ENCODE measurements at regions not wholly inside any gene's neighbourhood (a gene's known extent, or its start where the extent isn't known, plus 50 kb on each side); places are given as distances from the start of the nearest gene placed in this dataset.

DNA sequence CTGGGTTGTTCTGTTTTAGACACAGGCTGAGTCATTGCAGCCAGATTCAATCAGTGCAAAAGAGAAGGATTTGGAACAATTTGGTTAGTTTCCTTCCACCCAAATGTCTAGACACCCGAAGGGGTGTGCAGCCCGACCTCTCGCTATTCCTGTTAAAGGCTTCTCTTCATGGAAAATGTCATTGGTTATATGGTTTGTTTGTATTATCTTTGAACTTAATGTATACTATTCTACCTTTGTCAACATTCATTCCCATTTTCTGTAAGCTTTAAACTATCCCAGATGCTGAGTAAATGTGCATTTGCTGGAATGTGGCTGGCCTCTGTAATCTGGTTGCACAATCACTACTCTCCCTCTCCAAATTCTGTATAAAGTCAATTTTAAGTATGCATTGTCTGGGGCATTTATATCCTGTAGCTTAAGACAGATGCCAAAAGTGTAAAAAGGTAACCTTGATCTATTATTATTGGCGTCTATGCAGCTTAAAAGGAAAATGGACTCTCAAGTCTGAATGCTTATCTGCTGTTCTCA is 80.4 kb upstream of the RND3 start:
- no peak for DNase-seq

DNA sequence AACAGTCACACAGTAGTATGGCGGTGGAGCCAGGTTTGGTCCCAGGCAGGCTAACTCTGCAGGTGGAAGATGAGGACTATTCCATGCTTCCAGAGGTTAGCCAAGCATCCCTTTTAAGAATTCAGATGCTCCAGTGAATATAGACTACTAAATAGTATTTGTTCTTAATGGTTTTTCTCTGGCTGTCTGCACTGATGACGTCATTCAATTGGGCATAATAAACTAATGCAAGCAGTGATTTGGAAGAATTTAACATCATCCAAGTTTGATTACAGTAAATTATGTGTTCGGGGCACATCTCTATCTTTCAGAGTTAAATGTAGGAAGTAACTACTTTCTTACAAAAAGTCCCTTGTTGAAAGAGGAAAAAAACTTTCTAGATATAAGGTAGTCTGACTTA is 78.8 kb upstream of the RND3 start:
- DNase-seq, result no peak

DNA sequence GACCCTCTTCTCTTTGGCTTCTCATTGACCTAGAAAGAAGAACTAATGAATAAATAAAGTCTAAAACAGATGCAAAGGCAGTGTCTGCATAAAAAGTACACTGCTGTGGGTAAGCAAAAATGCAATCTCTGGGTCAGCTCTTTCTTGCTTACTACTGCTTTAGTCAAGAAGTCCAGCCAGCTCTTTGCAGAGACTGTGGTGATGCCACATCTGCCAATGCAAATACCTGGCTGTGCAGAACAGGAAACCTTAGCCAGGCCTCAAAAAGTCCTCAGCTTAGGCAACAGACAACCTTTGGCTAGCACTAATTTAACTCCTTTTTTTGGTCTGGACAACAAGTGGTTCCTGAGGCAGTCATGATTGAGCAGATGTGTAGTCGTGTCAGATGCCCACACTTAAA is 73.6 kb upstream of the RND3 start:
- no peak for DNase-seq

DNA sequence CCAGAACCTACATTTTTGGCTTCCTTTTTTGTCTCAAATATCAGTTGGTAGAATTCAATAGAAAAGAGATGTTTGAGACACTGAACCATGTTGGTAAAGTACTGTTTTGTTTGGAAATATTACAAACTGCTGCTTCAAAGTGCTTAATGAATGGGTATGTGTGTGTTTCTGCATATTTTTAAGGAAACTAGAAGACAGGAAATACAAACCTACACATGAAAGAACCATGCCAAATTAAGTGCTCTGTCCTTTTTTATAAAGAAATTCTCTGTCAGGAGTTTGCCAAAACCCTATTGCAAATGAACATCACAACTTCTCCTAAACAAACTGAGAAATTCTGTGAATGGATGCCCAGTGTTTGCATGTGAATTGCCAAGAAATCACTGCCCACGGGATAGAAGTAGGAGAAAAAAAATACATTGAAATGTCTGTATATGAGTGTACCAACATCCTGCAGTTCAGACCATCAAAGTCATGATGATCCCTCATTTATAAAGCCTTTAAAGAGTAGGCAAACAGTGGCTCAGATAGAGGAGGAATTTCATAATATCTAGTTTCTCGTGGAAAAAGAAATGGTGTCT is 69.6 kb upstream of the RND3 start:
- DNase-seq, result no peak

DNA sequence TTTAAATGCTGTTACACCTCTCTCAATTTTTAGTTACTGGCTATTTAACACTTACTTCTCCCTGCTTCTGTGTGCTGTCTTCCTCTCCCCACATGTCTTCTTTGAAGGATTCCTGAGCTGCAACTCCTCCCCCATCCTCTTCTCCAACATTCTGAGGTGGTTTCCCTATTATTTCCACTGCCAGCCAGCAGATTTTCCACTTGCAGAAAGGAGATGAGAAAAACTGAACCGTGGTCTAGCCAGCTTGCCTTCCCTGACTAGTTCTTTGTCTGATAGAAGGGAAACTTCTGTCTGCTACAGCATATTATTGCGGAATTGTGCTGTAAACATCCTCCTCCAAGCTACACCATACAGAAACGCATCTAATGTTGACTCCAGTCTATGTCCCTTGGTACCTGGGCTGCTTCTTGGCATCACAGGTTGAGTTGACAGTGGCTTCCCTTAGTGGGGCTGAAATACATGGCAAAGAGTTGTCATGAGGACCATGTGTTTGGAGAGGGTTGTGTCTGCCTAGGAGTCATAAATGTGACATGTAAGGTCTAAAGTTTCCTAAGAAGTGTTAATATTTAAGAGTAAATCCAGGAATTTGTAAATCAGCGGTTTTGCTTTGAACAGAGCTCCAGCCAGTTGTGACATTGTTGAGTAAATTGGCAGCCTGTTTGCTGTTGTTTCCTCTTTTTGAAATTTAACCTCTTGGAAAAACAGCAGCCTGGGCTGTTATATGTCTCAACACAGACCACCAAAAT is 68.3 kb upstream of the RND3 start:
- DNase-seq, result no peak

DNA sequence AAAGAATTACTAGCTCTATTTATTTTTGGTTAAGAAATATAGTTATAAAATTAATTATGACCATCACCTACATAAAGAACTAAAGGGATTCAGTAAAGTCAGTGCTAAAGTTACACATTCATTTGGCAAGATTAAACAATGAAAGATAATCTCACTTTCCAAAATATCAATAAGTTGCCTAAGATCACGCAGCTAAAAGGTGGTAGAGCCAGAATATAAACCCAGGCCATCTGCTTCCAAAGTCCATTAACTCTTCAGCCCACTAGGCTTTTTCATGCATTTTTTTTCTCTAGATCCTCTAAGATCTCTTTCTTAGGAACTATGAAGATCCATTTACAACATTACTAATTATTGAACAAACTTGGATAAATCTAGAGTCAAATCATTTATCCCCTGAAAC is 66.6 kb upstream of the RND3 start:
- no peak for DNase-seq

DNA sequence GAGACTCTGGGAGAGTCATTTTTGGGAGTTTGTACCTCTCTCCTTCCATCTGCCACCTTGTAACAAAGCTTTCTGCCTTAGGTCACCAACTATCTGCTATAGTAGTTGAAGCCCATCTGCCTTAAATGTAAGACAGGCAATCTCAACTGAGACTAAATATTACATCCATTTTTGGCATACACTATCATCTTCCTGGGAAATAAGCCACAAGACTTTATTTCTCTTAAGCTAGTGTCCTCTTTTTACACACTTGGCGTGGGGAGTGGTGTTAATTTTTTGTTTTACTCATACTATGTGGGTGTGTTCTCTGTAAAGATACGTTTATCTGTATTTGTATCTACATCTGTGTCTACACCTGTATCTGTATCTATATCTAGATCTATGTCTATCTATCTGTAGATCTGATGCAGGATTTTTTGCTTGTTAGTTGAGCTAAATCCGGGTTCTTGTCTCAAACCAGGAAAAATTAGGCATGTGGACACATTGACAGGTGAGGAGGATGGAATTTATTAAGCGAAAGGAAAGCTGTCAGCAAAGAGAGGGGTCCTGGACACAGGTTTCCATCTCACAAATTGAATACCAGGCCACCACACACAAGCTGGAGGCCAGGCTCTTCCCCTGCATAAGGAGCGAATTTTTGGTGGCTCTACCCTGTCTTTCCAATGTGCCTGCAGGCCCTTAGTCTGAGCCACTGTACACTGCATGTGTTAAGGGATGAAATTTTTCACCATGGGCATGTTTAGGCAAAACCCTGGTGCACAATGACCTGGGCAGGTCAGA is 64.8 kb upstream of the RND3 start:
- DNase-seq, result no peak

DNA sequence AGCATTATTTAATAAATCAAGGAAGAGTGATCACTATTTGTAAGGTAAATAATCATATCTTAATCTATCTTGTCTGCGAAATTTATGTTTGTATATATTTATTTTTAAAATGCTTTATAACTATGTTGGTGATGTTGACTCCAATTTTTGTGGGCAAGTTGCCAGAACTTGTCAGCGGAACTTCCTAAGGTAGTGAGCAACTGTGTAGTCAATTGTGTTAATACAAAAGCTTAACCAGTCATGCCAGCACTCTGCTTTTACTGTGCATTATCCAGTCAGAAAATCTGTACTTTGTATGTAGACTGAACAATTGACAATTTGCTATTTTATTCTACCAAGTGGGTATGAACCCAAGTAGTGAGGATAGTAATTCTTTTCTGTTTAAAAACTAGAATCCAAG is 61.9 kb upstream of the RND3 start:
- no peak for DNase-seq

DNA sequence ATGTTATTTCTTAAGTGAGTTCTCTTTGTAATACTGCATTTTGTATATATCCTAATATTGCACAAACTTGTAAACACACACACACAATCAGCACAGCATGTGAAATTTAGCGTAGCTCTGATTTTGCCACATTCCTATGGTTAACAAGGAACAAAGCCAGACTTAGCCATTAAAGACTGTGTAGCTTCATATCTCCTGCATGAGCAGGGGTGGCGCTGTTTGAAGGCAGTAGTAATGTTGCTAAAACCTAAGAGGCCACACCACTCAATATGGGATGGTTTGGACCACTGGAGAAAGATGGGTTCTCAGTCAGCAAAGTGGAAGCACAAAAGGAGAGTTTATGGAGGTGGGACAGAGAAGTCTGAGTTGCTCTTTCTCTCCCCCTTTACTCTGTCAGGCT is 61.1 kb upstream of the RND3 start:
- no peak for DNase-seq

DNA sequence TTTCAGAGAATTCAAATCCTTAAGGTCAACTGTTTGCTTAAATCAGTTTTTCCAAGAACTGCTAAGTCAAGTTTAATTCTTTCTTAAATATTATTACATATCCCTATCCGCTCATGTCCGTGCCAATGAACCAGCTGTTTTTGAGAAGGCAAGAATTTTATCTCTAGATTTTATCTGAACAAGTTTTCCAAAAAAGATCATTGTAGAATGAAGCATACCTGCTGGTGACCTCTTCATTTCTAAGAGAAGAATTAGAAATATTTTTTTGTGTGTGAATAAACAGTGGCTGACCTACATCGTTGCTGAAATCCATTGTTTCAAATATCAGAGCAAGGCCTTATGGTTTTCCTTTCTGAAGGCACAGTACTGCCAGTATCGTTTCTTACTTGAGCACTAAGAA is 58.4 kb upstream of the RND3 start:
- DNase-seq, result no peak

DNA sequence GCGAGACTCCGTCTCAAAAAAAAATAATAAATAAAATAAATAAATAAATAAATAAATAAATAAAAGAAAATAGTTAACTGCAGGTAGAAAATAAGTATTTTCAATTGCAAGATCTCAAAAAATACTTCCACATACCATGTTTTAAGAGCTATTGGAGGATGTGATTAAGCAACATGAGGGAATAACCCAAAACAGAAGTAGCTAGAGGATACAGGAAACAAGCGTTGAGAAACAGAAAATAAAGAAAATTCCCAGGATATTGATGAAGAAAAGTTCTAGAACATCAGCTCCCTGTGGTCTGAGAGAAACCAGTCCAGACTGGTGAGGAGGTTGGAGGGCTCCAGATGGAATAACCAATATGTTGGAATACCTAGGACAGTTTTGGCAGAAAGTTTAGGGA is 57.3 kb upstream of the RND3 start:
- DNase-seq, result no peak

DNA sequence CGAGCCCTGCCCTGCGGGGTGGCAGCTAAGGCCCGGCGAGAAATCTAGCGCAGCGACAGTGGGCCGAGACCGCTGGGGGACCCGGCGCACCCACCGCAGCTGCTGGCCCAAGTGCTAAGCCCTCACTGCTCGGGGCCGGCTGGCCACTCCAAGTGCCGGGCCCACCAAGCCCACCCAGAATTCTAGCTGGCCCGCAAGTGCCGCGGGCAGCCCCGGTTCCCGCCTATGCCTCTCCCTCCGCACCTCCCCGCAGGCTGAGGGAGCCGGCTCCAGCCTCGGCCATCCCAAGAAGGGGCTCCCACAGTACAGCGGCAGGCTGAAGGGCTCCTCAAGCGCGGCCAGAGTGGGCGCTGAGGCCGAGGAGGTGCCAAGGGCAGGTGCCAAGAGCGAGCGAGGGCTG is 55.2 kb upstream of the RND3 start:
- DNase-seq, result no peak

DNA sequence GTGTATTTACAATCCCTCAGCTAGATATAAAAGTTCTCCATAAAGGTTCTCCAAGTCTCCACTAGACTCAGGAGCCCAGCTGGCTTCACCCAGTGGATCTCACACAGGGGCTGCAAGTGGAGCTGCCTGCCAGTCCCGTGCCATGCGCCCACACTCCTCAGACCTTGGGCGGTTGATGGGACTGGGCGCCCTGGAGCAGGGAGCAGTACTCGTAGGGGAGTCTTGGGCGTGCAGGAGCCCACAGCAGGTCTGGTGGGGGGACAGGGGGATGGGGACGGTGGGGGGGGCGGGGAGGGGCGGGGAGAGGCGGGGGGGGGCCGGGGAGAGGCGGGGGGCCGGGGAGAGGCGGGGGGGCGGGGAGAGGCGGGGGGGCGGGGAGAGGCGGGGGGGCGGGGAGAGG is 54.7 kb upstream of the RND3 start:
- DNase-seq, result no peak

DNA sequence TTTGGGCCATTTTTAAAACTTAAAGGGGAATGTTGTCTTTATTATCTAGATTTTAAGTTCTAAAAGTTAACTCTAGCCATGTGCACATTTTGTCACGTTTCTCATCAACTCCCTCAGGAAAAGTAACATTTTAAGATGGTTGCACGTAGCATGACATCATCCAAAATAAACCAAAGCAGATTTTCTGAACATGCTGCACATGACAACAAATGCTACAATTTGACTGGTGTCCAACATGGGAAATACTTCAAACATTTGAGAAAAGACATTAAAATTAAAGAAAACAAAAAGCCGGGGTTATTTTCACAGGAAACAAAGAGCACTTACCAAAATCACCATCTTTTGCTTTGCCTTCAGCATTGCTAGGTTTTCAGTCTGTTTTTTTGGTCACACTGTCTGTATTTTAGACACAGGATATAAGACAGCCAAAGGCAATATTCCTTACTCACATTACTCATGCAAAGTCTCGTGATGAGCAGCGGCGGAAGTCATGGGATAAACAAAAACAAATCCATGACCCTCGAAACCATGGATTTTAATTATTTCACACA is 51.3 kb upstream of the RND3 start:
- no peak for DNase-seq
